Upper lobe of left lung (tissue), 4 donors: ENCODE measurements at regions not wholly inside any gene's neighbourhood (a gene's known extent, or its start where the extent isn't known, plus 50 kb on each side); places are given as distances from the start of the nearest gene placed in this dataset.

Source experiments
- EP300 ChIP-seq, 4 donors: sonication (generic); formaldehyde crosslinking; IDR thresholded peaks; one replicate each; pipeline ENCODE4 v1.5.1; 2017; ENCODE audit warnings: antibody characterized with exemption in 4 of 4, control low read depth in 2 of 4
- POLR2A ChIP-seq, 4 donors: fragments of 450-650 bp; IDR thresholded peaks; one replicate each; pipeline ENCODE4 v1.5.1; 2016 to 2017; ENCODE audit warnings: antibody characterized with exemption in 4 of 4, mild to moderate bottlenecking in 2 of 4
- POLR2AphosphoS5 ChIP-seq, 2 donors: sonication (generic); formaldehyde crosslinking; IDR thresholded peaks; one replicate each; pipeline ENCODE4 v1.5.1; 2017; ENCODE audit warnings: antibody characterized with exemption in 2 of 2
- TF ChIP-seq, protein P1 (sequence below), 6 experiments: fragments of 450-650 bp in 4 of 6; fragments of 200-600 bp in 2 of 6; sonication (generic) in 2 of 6; IDR thresholded peaks; one replicate each; pipeline ENCODE4 v1.5.1; 2016 to 2019; ENCODE audit warnings: antibody characterized with exemption in 6 of 6

DNA sequence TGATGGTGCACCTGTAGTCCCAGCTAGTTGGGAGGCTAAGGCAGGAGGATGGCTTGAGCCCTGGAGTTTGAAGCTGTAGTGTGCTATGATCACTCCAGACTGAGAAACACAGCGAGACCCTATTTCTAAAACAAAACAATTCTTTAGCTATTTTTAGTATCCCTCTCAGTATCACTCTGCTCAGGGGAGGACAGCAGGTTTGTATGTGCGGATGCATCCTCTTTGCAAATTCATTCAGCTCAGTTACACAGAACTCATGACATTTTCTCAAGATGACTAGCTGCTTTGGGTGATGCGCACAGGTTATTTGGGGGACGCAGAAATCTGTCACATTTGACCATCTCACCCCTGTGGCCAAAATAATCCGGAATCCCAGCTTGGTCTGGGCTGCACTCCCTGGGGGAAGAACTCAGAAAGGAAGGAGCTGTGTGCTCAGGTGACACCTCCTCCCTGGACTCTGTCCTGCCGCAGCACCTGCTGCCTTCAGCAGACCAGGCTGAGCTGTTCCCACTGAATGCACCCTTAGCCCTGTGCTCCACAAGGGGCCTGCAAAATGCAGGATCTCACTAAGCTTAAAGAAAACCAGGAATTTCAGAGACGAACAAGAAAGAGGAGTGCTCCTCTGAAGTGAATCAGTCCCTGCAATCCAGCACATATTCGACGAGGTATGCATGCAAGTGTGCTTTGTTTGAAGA lies 89.5 kb upstream of the PGBD5 start:
- TF ChIP-seq EP300 (IDR thresholded peaks at IDR 0.05), result no peak
- TF ChIP-seq, protein P1, sequence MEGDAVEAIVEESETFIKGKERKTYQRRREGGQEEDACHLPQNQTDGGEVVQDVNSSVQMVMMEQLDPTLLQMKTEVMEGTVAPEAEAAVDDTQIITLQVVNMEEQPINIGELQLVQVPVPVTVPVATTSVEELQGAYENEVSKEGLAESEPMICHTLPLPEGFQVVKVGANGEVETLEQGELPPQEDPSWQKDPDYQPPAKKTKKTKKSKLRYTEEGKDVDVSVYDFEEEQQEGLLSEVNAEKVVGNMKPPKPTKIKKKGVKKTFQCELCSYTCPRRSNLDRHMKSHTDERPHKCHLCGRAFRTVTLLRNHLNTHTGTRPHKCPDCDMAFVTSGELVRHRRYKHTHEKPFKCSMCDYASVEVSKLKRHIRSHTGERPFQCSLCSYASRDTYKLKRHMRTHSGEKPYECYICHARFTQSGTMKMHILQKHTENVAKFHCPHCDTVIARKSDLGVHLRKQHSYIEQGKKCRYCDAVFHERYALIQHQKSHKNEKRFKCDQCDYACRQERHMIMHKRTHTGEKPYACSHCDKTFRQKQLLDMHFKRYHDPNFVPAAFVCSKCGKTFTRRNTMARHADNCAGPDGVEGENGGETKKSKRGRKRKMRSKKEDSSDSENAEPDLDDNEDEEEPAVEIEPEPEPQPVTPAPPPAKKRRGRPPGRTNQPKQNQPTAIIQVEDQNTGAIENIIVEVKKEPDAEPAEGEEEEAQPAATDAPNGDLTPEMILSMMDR (IDR thresholded peaks at IDR 0.05), result no peak
- TF ChIP-seq POLR2AphosphoS5 (IDR thresholded peaks at IDR 0.05), result no peak
- TF ChIP-seq POLR2A (IDR thresholded peaks at IDR 0.05), result no peak
